UCSD-AML1 (cell line): ENCODE measurements at regions not wholly inside any gene's neighbourhood (a gene's known extent, or its start where the extent isn't known, plus 50 kb on each side); places are given as distances from the start of the nearest gene placed in this dataset.

ENCODE experiments used
- DNase-seq: peaks from one replicate; lab custom pipeline; 2025; ENCODE audit not compliant: unreplicated experiment; lab: John Stamatoyannopoulos, UW

DNA sequence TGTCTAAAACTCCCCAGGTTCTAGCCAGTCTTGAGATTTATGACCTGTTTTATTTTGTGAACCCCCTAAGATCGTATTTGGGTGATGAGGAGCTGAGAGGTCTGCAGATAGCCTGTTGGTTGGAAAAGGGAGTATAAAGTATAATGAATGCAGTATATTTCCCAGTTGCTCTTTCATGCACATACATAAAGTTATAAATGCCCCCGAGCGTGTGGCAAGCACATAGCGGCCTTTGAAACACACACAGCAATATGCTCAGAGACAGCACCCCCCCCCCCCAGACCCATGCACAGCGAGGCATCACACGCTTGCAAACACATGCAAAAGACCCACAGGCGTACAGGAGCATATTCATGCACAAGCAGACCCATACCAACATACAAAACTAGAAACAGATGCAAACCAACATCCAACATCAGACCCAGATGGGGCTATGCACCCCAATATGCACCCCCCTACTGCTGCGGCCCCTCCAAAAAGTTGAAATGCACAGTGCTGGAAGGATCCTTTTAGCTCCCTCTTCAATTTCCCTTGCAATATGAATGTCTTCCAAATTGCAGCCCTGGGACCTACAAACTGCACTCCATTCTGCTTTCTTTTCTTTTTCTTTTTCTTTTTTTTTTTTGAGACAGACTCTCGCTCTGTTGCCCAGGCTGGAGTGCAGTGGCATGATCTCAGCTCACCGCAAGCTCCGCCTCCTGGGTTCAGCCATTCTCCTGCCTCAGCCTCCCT is 82.2 kb upstream of the TBX3 start:
- no peak for DNase-seq

- DNase-seq = no peak
These were observed 80.5 kb upstream of the TBX3 start for GRCh38 chr12:114764510-114764909.

DNA sequence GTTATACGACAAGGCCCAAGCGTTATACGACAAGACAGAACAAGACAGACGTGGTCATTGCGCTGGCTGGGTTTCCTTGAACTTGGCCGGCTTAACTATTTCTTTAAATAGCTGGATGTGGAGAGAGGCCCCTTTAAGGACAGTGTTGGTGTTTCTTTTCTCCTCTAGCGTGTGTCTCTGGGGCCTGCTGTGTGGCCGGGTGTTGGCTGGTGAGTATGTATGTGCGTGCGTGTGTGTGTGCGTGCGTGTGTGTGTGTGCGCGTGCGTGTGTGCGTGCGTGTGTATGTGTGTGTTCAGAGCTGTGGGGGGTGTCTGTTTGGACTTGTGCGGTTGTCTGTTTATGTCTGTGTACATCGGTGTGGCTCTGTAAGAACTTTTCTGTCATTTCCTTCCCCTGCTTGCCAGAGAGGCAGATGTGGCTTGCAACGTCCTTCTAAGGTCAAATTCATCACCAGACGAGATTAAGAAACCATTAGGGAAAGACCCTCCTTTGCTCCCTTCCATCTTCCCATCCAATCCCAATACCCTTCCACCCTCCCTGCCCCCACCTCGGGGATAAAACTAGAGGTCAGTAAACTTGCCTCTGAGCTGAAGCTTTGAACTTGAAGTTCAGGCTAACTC is 78.6 kb upstream of the TBX3 start:
- DNase-seq = no peak

GRCh38 chr12:114760151-114760877 is 76.3 kb upstream of the TBX3 start:
- DNase-seq = no peak

- no peak for DNase-seq
These were observed 75.7 kb upstream of the TBX3 start for GRCh38 chr12:114759635-114760034.

DNA sequence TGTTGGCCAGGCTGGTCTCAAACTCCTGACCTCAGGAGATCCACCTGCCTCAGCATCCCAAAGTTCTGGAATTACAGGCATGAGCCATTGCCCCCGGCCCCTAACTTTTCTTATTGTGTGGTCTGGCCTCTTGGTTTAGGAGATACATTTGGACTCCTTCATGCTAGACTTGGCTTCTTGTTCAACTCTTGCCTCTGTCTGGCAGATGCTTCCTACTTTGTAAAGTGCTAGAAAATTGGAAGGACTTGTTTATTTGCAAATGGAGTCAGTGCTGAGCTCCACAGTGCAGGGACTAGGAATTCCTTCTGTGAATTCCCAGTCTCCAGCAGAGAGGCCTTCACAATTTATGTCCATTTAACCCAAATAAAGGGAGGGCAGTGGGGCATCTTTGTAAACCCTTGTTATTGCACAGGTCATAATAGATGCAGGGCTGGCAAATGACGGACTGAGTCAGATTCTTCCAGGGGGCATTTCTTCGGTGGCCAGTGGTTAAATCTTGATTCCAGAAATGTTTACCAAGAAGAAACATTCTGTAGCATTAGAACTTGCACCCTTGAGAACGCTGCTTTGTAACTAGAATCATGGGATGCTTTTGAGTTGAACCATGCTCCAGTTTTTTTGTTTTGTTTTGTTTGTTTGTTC is 73.8 kb upstream of the TBX3 start:
- DNase-seq = no peak

DNA sequence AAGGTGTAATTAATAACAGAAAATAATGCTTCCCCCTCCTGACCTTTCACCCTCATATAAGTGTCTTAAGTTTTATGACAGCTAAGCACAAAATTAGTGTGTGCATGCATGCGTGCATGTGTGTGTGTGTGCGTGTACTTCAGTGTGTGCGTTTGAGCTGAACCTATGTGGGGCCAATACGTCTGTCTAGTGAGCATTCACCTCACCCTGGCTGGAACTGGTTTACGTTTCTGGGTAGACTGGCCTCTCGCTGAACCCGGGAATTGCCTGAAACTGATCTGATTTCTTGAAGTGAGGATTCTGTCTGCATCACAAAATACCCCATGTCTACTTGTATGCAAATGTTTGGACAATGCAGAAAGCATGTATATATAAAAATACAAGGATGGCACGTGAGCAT is 68.2 kb upstream of the TBX3 start:
- DNase-seq = no peak

DNA sequence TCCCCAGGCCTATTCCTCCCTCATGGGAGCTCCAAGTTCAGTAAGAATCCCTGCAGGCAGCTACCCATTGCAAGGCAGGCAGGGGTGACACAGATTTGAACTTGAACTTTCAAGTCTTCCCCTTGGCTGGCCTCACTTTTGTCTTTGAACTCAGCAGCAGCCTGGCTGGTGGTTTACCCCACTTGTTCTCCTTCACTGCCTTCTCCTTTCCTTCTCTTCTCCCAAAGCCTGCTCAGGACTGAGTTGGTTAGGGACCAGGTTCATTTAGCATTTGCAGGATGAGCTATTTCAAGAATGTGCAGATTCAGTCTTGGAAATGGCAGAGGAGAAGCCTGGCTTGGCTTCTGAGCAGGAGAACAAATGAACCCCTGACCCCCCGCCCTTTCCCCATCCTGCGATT is 67.7 kb upstream of the TBX3 start:
- DNase-seq = no peak

DNA sequence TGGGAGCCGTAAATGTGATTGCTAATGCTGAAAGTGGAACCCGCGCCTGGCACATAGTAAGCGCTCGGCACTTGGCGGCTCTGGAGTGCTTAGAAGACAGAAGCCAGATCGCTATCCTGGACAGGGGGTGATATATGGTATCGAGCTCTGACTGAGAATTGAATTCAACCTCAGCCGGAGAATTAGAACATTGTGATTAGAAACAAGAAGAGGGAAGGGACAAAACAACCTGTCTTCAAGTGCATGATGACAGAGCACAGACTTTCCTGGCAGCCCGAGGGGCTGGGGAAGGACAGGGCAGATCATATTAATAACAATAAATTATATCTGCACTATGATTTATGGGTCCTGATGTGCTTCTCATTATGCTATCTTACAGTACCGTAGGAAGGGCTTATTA is 66.9 kb upstream of the TBX3 start:
- no peak for DNase-seq

DNA sequence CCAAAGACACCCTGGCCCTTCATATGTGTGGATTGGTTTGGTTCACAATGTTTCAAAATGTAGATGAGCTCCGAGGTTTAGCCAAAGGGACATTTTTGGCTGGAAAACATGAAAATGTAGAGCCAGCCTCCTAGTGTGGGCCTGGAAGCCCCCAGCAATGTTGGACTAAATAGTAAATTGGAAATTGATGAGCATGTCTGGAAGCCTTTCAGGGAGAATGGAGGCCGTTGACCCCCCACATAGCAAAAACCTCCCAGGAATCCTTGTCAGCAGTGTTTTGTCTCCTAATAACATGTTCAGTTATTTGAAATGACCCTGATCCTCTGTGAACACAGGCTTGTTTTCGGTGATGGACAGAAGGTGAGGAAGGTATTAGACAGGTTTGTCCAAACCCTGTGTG is 65.1 kb upstream of the TBX3 start:
- DNase-seq = no peak

- DNase-seq = no peak
These were observed 63.3 kb upstream of the TBX3 start for GRCh38 chr12:114747012-114747858.

DNA sequence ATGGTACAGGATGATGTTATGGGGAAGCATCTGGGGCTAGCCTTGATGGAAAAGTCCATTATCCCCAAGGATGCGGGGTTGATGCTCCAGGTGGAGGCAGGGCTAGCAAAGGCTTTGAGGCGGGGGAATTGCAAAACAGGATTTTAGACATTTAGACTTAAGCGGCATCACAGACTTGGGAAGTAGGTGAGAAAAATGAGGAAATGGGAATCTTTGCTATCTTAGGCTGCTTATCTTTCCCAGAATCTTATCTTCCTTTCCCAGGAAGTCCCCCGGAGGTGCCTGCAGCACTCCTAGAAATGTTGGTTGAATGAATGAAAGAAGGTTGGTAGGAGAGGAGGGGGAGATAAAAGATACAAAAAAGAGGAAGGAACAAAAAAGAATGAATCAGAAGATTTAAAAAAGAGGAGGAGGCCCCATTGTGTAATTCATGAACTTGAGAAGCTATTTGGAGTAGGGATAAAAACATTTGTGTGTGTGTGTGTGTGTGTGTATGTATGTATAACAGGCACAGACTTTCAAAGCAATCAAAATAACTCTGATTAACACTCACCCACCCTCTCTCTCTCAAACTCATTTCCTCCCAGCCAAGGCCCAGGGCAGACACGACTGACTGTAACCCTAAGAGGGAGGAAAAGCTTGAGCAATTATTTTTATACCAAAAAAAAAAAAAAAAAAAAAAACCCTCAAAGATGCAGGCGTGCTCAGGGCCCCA is 62.5 kb upstream of the TBX3 start:
- DNase-seq = no peak

DNA sequence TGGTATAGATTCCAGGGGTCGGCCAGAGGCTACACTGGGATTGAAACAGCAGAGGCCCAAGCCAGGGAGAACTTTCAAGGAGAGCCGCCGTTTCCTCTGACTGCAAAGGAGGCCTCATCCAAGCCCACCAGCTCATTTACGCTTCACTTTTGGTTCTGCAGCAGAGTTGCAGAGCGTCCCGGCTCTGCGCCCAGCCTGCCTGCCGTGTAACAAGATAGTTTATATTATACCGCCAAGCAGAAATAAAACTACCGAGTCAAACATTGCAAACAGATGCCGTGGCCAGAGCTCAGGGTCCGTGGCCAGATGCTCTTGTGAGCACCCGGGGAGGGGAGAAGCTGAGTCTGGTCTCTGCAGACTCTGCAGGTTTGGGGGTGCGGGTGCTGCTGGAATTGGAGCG is 60.7 kb upstream of the TBX3 start:
- no peak for DNase-seq

- DNase-seq = no peak
These were observed 60.3 kb upstream of the TBX3 start for GRCh38 chr12:114744285-114744684.

DNA sequence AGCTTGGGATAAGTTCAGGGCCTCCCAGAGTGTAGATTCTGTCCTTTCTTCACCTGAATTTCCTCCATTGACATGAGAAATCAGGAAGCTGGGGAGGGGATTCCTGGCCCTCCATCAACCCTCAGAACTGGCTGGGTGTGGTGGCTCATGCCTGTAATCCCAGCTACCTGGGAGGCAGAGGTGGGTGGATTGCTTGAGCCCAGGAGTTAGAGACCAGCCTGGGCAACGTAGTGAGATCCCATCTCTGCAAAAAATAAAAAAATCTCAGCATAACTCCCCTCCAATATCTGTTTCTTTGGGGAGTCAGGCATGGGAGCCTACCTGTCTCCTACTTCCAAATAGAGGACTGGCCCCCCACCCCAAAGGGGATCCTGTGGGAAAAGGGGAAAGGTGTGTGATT is 59.8 kb upstream of the TBX3 start:
- DNase-seq = no peak

DNA sequence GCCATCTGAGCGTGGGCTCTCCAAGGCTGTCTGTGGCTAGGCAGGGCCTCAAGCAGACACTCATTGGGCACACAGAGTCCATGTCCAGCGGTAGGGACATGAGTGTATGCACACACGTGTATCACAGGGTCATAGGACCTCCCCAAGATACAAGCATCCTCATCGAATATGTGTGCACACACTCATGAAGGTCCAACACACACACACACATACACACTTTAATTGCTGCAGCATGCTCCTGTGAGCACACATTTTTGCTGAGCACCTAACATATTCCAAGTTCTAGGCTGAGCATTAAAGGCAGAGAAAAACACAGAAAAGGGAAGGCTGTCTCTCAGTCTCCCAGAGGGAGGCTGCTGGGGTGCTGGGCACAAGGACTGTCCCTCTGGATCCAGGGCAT is 59.3 kb upstream of the TBX3 start:
- DNase-seq = no peak

- no peak for DNase-seq
These were observed 58.4 kb upstream of the TBX3 start for GRCh38 chr12:114742363-114742762.

DNA sequence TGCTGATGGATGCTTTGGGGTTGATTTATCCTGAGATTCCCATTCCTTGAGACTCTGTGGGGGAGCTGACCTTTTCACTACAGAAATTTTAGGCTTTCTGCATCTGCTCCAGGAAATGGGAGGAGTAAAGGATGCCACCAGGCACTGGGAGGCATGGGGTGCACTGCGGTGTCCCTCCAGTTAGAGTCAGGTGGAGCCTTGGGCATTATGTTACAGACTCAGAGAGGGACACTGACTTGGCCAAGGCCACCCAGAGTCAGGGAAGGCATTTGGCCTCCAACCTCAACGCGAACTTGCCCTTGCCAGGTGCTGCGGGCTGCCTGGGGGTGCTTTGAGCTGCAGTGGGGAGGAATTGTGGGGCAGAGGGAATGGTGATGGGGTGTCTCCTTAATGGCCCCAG is 58.0 kb upstream of the TBX3 start:
- DNase-seq = no peak

GRCh38 chr12:114740448-114740847 is 56.5 kb upstream of the TBX3 start:
- no peak for DNase-seq

GRCh38 chr12:114738460-114739184 is 54.6 kb upstream of the TBX3 start:
- no peak for DNase-seq
